Lower leg skin (tissue), 4 donors: ENCODE measurements at regions not wholly inside any gene's neighbourhood (a gene's known extent, or its start where the extent isn't known, plus 50 kb on each side); places are given as distances from the start of the nearest gene placed in this dataset.

Source experiments
- DNase-seq, 2 donors: peaks; one replicate each; pipeline ENCODE4 v3.0.0-alpha.2; 2019; ENCODE audit warnings: low spot score in 2 of 2
- H3K4me3 ChIP-seq: fragments of 200-600 bp; sonication (generic); 2 replicates; pipeline ENCODE4 v1.5.1; 2017; ENCODE audit warnings: mild to moderate bottlenecking, low read depth; ENCODE audit not compliant: poor library complexity, severe bottlenecking
- CTCF ChIP-seq, 3 donors: fragments of 450-650 bp; IDR thresholded peaks; one replicate each; pipeline ENCODE4 v1.5.1; 2016; ENCODE audit warnings: antibody characterized with exemption in 3 of 3, mild to moderate bottlenecking in 3 of 3, moderate library complexity in 2 of 3
- POLR2A ChIP-seq, 2 donors: fragments of 450-650 bp; IDR thresholded peaks; one replicate each; pipeline ENCODE4 v1.6.1; 2016 to 2017; ENCODE audit warnings: antibody characterized with exemption in 2 of 2, mild to moderate bottlenecking in 1 of 2, moderate library complexity in 1 of 2
- WGBS, 2 donors: methylation state at CpG; one replicate each; pipeline ENCODE4 v1.1.5; 2018; 5-methylcytosine and 5-hydroxymethylcytosine counted together
- intact Hi-C: fragments of 100-400 bp; cut with DNase I; formaldehyde crosslinking; loops from one replicate; pipeline ENCODE4 v1.15.0; 2023; ENCODE audit warnings: low total_unique reads

GRCh38 chr7:118046801-118047200, 137.2 kb upstream of the LSM8 start:
- TF ChIP-seq CTCF (IDR thresholded peaks at IDR 0.05) (no peak), POLR2A (IDR thresholded peaks at IDR 0.05) (no peak)
- H3K4me3 ChIP-seq: no peak overlapping the region
- WGBS, 2 donors: 66 to 82% methylated on average over 2 of the region's 2 CpGs
- DNase-seq: no peak
- intact Hi-C loops: no loop called here

GRCh38 chr7:118052336-118052735, 131.6 kb upstream of the LSM8 start:
- intact Hi-C loops: no loop called here
- WGBS, 2 donors: 46 to 66% methylated on average over 6 of the region's 6 CpGs

GRCh38 chr7:118053353-118053752, 130.6 kb upstream of the LSM8 start:
- 86 to 90% methylated on average over 4 of the region's 4 CpGs for WGBS, 2 donors
- DNase-seq: no peak
- intact Hi-C loops: no loop called here
- H3K4me3 ChIP-seq: no peak overlapping the region
- TF ChIP-seq CTCF (IDR thresholded peaks at IDR 0.05): no peak
- TF ChIP-seq POLR2A (IDR thresholded peaks at IDR 0.05): no peak

More at GRCh38 chr7:118052336-118052735, 131.6 kb upstream of the LSM8 start:
- DNase-seq: no peak
- H3K4me3 ChIP-seq: no peak overlapping the region
- TF ChIP-seq POLR2A (IDR thresholded peaks at IDR 0.05) (no peak), CTCF (IDR thresholded peaks at IDR 0.05) (no peak)

- DNase-seq: no peak
- TF ChIP-seq CTCF (IDR thresholded peaks at IDR 0.05) (no peak), POLR2A (IDR thresholded peaks at IDR 0.05) (no peak)
- 87 to 89% methylated on average over 2 of the region's 2 CpGs for WGBS, 2 donors
- intact Hi-C loops: no loop called here
- no peak overlapping the region for H3K4me3 ChIP-seq
These were observed 129.4 kb upstream of the LSM8 start for GRCh38 chr7:118054529-118054928.

GRCh38 chr7:118055647-118056046, 128.3 kb upstream of the LSM8 start:
- intact Hi-C loops: no loop called here
- no peak overlapping the region for H3K4me3 ChIP-seq
- 91 to 94% methylated on average over 3 of the region's 3 CpGs for WGBS, 2 donors
- no peak for DNase-seq
- TF ChIP-seq CTCF (IDR thresholded peaks at IDR 0.05): no peak
- no peak for TF ChIP-seq POLR2A (IDR thresholded peaks at IDR 0.05)

- WGBS, 2 donors: 87 to 95% methylated on average over 5 of the region's 5 CpGs
- no peak overlapping the region for H3K4me3 ChIP-seq
- TF ChIP-seq CTCF (IDR thresholded peaks at IDR 0.05): no peak
- intact Hi-C loops: no loop called here
- no peak for DNase-seq
These were observed 126.6 kb upstream of the LSM8 start for GRCh38 chr7:118057404-118057803.
